ENCODE measurements at regions not wholly inside any gene's neighbourhood (a gene's known extent, or its start where the extent isn't known, plus 50 kb on each side); places are given as distances from the start of the nearest gene placed in this dataset.

DNA sequence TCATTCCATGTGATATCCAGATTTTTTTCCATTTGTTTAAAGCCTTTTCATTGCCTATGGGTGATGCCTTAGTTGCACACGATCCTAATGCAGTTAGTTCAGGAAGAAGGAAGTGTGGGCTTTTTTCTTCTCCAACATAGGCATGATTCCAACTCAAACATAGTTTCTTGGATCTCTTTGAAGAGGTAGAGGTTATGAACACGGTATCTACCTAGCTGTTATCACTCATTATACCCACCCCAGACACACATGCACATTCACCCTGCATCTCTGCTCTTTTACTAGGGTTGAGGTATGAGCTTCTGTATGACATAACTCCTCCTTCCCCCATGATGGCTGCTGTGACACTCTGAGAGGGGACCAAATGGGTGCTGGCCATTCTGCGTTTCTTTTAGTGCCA, 122.1 kb upstream of the ZNF648 start:
- Histone ChIP-seq H3K4me3 (ENCODE audit: low read depth, low read length) (no peak overlapping the region), H3K36me3 (ENCODE audit: insufficient read depth) (no peaks in the 10 kb centered on the region), H3K27ac (ENCODE audit: low read depth) (no peak overlapping the region), H3K4me1 (ENCODE audit: insufficient read depth) (no peaks in the 10 kb centered on the region)
- WGBS, result 68% methylated on average over 3 of the region's 3 CpGs
- DNase-seq (ENCODE audit: extremely low spot score), result no peak

DNA sequence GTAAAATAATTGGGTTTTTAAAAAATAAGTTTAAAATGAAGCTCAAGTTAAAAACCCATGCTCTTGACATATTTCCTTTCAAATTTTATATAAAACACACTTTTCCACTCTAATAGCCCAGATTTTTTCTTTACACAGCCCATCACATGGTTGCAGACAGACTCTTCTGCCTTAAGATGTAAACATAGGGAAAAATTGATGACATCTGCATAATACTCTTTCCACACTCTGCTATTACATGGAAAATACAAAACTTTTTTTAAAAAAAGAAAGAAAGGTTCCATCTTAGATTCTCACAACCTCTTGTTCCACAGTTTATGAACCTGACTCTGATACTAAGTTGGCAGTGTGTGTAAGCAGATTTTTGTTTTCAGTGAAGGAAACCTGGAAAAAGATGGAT, 120.8 kb upstream of the ZNF648 start:
- Histone ChIP-seq H3K27ac (ENCODE audit: low read depth) (no peak overlapping the region), H3K4me3 (ENCODE audit: low read depth, low read length) (no peak overlapping the region), H3K4me1 (ENCODE audit: insufficient read depth) (no peaks in the 10 kb centered on the region), H3K36me3 (ENCODE audit: insufficient read depth) (no peaks in the 10 kb centered on the region)
- no peak for DNase-seq (ENCODE audit: extremely low spot score)

DNA sequence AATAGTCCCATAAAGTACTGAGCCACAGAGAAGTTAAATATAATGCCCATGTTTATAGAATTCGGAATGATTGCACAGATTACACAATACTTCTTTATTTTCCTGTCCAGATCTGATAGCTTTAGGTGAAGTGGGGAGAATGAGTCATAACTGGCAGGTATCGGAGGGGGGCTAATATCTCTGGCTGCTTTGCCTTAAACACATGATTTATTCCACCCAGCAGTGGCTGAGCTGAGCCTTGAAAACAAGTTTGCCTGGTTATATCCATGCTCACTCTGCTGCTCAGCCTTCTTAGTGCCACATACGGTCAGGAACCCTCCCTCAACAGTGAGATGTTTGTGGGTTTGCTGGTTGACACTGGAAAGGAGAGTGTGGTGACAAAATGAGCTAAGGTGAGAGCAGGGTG, 119.7 kb upstream of the ZNF648 start:
- Histone ChIP-seq H3K36me3 (ENCODE audit: insufficient read depth) (no peaks in the 10 kb centered on the region), H3K4me3 (ENCODE audit: low read depth, low read length) (no peak overlapping the region), H3K4me1 (ENCODE audit: insufficient read depth) (no peaks in the 10 kb centered on the region), H3K27ac (ENCODE audit: low read depth) (no peak overlapping the region)
- 45% methylated on average over 3 of the region's 3 CpGs for WGBS
- DNase-seq (ENCODE audit: extremely low spot score), result peak; percentile 66

DNA sequence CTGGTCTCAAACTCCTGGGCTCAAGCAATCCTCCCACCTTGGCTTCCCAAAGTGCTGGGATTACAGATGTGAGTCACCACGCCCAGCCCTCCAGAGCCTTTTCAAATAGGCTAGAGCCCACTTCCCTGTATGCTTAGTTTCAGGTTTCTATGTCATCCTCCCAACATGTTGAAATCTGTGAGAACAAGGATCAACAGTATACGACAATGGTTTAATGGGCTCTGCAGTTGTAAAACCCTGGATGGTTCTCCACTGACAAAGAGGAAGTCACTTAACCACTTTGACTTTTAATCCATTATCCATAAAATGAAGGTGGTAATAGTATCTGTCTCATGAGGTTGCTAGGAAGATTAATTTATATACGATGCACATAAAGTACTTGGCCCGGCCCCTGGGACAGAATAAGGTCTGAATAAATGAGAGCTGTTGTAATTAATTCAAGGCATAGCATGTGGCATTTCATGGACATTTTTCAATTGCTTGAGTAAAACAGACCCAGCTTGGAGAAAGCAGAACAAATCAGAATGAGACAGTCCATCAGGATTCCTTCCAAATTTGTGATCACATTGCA, 113.9 kb upstream of the ZNF648 start:
- DNase-seq (ENCODE audit: extremely low spot score), result peak; percentile 51
- 55% methylated on average over 4 of the region's 4 CpGs for WGBS

DNA sequence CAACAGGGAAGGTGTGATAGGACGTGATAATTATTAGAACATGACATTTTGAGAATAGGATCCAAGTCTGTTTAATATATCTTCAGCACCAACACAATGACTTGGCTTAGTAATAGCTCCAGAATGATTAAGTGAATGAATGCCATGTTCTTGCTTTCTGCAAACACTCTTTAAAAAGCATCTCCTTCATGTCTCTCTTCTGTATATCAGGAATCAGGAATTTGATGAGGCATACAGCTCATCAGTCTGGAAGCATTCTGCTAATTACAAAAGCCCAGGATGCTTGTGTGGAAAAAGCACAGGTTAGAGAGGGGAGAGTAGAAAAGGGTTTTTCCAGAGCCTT, 113.0 kb upstream of the ZNF648 start:
- DNase-seq (ENCODE audit: extremely low spot score), result no peak
- no peak overlapping the region for H3K4me3 ChIP-seq (ENCODE audit: low read depth, low read length)
- WGBS, result 53% methylated on average over 1 of the region's 1 CpG
- H3K4me1 ChIP-seq (ENCODE audit: insufficient read depth), result no peaks in the 10 kb centered on the region
- H3K36me3 ChIP-seq (ENCODE audit: insufficient read depth), result no peaks in the 10 kb centered on the region
- H3K27ac ChIP-seq (ENCODE audit: low read depth), result no peak overlapping the region

More for the DNA sequence above, 113.9 kb upstream of the ZNF648 start:
- H3K4me1 ChIP-seq (ENCODE audit: insufficient read depth), result no peaks in the 10 kb centered on the region
- no peaks in the 10 kb centered on the region for H3K36me3 ChIP-seq (ENCODE audit: insufficient read depth)
- H3K4me3 ChIP-seq (ENCODE audit: low read depth, low read length), result no peak overlapping the region
- H3K27ac ChIP-seq (ENCODE audit: low read depth), result no peak overlapping the region

DNA sequence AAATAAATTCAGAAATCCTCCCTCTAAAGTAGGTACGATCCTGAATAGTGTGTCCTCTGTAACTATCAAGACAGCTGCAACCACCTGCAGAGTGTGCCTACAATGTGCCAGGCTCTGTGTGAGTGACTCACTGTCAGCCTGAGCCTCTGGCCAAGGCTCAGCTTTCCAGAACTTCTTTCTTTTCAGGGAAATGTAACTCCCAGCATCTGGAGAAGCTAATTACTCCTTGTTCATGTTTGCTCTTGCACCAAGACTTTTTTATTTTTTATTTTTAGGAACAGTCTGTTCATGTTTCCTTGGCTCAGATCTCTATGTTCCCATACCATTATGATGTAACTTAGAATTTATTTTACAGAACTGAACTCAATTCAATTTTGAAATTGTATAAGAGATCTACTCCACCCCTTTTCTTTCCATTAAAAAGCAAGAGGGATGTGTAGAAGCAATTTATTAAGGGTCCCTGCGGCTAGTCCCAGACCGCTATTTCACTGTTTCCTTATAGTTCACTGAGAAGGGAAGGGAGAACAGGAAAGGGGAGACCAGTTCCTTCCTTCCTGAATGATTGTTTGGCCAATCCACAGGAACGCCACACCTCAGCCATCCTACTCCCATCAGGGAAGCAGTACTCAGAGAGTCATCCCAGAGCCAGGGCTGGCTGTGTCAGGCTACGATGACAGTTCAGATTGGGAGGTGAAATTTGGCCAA, 112.4 kb upstream of the ZNF648 start:
- no peak overlapping the region for H3K4me3 ChIP-seq (ENCODE audit: low read depth, low read length)
- H3K27ac ChIP-seq (ENCODE audit: low read depth), result no peak overlapping the region
- DNase-seq (ENCODE audit: extremely low spot score), result no peak
- H3K36me3 ChIP-seq (ENCODE audit: insufficient read depth), result no peaks in the 10 kb centered on the region
- H3K4me1 ChIP-seq (ENCODE audit: insufficient read depth), result no peaks in the 10 kb centered on the region
- WGBS, result 76% methylated on average over 5 of the region's 5 CpGs

DNA sequence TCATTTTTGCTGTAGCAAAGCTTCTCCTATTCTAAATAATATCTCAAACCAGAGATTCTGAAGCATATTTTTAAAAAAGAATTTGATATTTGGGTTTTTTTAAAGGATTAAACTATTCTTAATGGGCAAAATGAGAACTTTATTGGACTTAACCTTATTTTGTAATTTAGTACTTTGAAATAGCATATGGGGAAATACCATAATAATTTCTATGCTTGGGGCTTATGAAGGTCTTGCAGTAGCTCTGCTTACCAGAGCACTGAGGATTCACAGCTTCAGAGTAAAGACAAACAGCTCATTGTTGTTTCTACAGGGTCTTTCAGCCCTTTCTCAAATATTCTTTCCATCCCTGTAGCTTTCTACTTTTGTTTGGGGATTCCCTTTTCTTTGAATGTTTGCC, 111.2 kb upstream of the ZNF648 start:
- DNase-seq (ENCODE audit: extremely low spot score), result no peak
- H3K27ac ChIP-seq (ENCODE audit: low read depth), result no peak overlapping the region
- H3K4me1 ChIP-seq (ENCODE audit: insufficient read depth), result no peaks in the 10 kb centered on the region
- no peak overlapping the region for H3K4me3 ChIP-seq (ENCODE audit: low read depth, low read length)
- no peaks in the 10 kb centered on the region for H3K36me3 ChIP-seq (ENCODE audit: insufficient read depth)

DNA sequence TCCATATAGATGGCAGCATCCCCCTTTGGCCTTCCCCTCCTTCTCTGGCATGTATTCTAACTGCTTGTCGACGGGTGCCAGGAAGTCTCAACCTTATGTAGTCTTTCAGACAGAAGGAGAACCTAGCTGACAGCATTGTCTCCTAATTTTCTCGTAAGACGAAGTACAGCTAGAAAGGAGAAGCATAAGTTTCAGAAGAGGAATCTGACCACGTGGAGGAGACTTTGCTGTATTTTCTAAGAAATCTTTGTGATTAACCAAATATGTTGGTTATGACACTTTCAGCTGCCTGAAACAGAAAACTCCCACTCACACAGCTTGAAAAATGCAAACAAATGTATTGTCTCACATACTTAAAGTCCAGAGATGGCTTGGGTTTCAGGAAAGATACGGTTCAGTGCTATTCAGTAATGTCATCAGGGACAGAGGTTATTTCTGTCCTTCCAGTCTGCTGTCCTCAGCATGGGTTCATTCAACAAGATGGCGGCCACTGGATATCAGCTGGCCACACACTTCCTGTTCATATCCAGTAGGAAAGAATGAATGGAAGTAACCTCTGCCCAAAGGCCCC, 109.5 kb upstream of the ZNF648 start:
- H3K4me1 ChIP-seq (ENCODE audit: insufficient read depth), result no peaks in the 10 kb centered on the region
- no peak overlapping the region for H3K4me3 ChIP-seq (ENCODE audit: low read depth, low read length)
- DNase-seq (ENCODE audit: extremely low spot score), result no peak
- 58% methylated on average over 7 of the region's 7 CpGs for WGBS
- H3K36me3 ChIP-seq (ENCODE audit: insufficient read depth), result no peaks in the 10 kb centered on the region
- H3K27ac ChIP-seq (ENCODE audit: low read depth), result no peak overlapping the region

DNA sequence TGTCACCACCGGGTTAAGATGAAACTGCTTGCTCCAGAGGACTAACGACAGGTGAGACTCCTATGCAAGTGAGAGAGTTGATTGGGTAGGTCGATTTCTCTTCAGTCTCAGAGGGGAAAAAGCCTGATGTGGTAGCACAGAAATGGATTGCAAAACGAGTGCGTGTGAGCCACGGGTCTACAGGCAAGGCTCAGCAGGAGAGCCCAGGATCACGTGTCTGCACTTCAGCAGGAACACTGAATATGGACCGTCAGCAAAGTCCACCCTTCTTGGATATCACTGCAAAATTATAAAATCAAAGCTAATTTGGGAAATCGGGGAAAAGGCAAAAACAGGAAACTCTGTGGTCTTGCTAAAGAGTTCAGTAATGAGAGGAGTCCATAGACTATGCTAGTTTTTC, 107.7 kb upstream of the ZNF648 start:
- Histone ChIP-seq H3K4me1 (ENCODE audit: insufficient read depth) (no peaks in the 10 kb centered on the region), H3K27ac (ENCODE audit: low read depth) (no peak overlapping the region), H3K36me3 (ENCODE audit: insufficient read depth) (no peaks in the 10 kb centered on the region), H3K4me3 (ENCODE audit: low read depth, low read length) (no peak overlapping the region)
- WGBS, result 64% methylated on average over 9 of the region's 9 CpGs
- DNase-seq (ENCODE audit: extremely low spot score), result no peak

DNA sequence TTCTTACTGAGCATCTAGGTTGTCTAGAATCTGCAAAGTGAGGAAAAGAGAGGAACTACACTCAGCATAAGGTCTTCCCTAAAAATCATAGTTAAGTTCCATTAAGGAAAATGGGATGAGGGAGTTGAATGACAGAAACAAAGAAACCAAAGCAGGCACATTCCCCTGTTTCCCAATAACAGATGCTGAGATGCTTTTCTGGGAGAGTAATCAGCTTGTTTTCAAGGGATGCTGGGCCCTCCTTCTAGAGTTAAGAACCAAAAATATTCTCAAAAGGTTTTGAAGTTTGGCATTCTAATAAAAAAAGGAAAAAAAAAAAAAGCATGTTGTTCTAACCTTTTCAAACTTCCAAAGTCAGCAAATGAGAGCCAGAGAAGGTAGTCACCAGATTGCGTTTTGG, 105.2 kb upstream of the ZNF648 start:
- H3K4me1 ChIP-seq (ENCODE audit: insufficient read depth), result peaks cover 4% of the 10 kb centered on the region

DNA sequence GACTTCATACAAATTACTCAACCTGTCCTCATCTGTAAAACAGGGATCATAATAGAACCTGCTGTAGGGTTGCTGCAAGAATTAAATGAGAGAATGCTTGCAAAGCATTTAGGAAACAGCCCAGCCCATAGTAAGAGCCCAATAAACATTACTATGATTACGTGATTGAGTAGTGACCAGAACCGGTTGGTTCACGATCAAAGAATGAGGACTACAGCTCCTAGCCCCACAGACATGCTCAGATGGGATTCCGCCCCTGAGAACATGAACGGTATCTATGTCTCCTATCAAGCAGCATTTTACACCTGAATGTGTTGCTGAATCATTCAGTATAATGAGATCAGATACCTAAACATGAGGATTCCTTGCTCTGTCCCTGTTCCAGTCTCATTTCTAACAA, 104.8 kb upstream of the ZNF648 start:
- Histone ChIP-seq H3K36me3 (ENCODE audit: insufficient read depth) (no peaks in the 10 kb centered on the region), H3K4me3 (ENCODE audit: low read depth, low read length) (no peak overlapping the region), H3K4me1 (ENCODE audit: insufficient read depth) (peaks cover 4% of the 10 kb centered on the region), H3K27ac (ENCODE audit: low read depth) (no peak overlapping the region)
- WGBS, result 88% methylated on average over 5 of the region's 5 CpGs
- DNase-seq (ENCODE audit: extremely low spot score), result no peak

More for the DNA sequence above, 105.2 kb upstream of the ZNF648 start:
- no peak overlapping the region for H3K27ac ChIP-seq (ENCODE audit: low read depth)
- 94% methylated on average over 1 of the region's 1 CpG for WGBS
- H3K4me3 ChIP-seq (ENCODE audit: low read depth, low read length), result no peak overlapping the region
- DNase-seq (ENCODE audit: extremely low spot score), result no peak
- no peaks in the 10 kb centered on the region for H3K36me3 ChIP-seq (ENCODE audit: insufficient read depth)

DNA sequence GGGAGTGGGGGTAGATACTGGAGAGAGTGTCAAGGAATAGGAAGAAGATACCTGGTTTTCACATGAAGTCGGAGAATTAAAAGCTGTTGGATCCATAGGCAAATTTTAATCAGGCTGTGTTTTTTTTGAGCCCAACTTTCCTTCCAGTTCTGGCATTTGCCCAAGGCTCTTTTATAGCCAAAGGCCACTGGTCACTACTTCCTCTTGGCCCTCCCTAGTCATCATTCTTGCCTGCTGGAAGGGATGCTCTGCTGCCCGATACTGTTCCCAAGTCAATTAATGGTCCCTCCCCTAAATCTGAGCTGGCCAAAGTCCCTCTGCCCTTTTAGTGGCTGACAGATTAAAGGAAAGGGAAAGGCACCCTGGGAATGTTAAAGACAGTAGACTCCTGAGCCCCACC, 102.8 kb upstream of the ZNF648 start:
- Histone ChIP-seq H3K4me1 (ENCODE audit: insufficient read depth) (peaks cover 4% of the 10 kb centered on the region), H3K27ac (ENCODE audit: low read depth) (no peak overlapping the region), H3K4me3 (ENCODE audit: low read depth, low read length) (no peak overlapping the region), H3K36me3 (ENCODE audit: insufficient read depth) (no peaks in the 10 kb centered on the region)
- DNase-seq (ENCODE audit: extremely low spot score), result no peak
- 75% methylated on average over 2 of the region's 2 CpGs for WGBS

DNA sequence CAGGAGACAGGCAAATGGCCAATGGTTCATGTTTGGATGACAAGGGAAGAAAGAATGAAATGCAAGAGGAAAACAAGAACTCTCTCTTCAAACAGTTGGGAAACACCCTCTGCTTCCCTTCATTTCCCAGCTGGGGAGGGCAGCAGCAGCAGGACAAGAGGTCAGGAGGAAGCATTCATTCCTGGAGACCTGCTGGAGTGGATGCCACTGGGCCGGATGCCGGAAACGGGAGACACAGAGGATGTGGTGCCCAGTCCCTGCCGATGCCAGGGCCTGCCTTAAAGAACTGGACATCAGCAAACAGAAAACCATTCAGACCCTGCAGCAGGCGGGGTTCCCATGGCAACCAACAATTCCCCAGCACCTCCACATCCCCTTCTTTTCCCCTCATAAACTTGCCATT, 102.3 kb upstream of the ZNF648 start:
- peaks cover 4% of the 10 kb centered on the region for H3K4me1 ChIP-seq (ENCODE audit: insufficient read depth)
- no peak overlapping the region for H3K4me3 ChIP-seq (ENCODE audit: low read depth, low read length)
- no peak for DNase-seq (ENCODE audit: extremely low spot score)
- H3K36me3 ChIP-seq (ENCODE audit: insufficient read depth), result no peaks in the 10 kb centered on the region
- no peak overlapping the region for H3K27ac ChIP-seq (ENCODE audit: low read depth)
- WGBS, result 77% methylated on average over 5 of the region's 5 CpGs

DNA sequence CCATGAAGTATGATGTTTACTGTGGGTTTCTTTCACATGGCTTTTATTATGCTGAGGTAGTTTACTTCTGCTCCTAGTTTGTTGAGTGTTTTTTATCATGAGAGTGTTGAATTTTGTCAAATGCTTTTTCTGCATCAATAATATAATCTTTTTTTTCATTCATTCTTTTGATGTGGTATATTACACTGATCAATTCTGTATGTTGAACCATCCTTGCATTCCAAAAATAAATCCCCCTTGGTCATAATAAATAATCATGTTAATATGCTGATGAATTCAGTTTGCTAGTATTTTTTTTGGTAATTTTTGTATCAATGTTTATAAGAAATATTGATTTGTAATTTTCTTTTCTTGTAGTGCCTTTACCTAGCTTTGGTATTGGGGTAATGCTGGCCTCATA, 97.9 kb upstream of the ZNF648 start:
- Histone ChIP-seq H3K4me3 (ENCODE audit: low read depth, low read length) (no peak overlapping the region), H3K36me3 (ENCODE audit: insufficient read depth) (no peaks in the 10 kb centered on the region), H3K4me1 (ENCODE audit: insufficient read depth) (peaks cover 4% of the 10 kb centered on the region), H3K27ac (ENCODE audit: low read depth) (no peak overlapping the region)
- no peak for DNase-seq (ENCODE audit: extremely low spot score)

Measured in urinary bladder (tissue), 3 donors.